ENCODE measurements at regions not wholly inside any gene's neighbourhood (a gene's known extent, or its start where the extent isn't known, plus 50 kb on each side); places are given as distances from the start of the nearest gene placed in this dataset.

GRCh38 chr3:193790086-193790990, 197.3 kb downstream of the OPA1 start:
- Histone ChIP-seq H3K4me3 (replicated peaks in 1 of 2; ENCODE audit: low read depth in 1 of 2, low read length in 2 of 2) (no peak overlapping the region), H3K36me3 (ENCODE audit: control insufficient read depth in 1 of 2, insufficient read depth in 2 of 2, low read length in 2 of 2) (no peaks in the 10 kb centered on the region), H3K27me3 (ENCODE audit: insufficient read depth, low read length) (peaks cover 18% of the 10 kb centered on the region; the same call in 1 of the 2 replicates), H3K4me1 (ENCODE audit: control insufficient read depth in 1 of 2, insufficient read depth in 2 of 2, low read length in 2 of 2) (peaks cover 3 to 31% of the 10 kb centered on the region in 2 experiments; a peak in 3 of 4 replicates), H4K20me1 (ENCODE audit: insufficient read depth) (no peaks in the 10 kb centered on the region), H3K4me2 (ENCODE audit: low read length) (no peak overlapping the region), H2AFZ (ENCODE audit: low read depth, low read length, poor library complexity, severe bottlenecking) (no peak overlapping the region), H3K79me2 (ENCODE audit: insufficient read depth, low read length) (no peaks in the 10 kb centered on the region), H3K27ac (ENCODE audit: low read depth, low read length) (no peak overlapping the region), H3K9ac (ENCODE audit: low read length) (no peak overlapping the region), H3K9me3 (ENCODE audit: control insufficient read depth in 1 of 2, insufficient read depth in 1 of 2, low read depth in 1 of 2, low read length in 2 of 2) (no peaks in the 10 kb centered on the region), H3K9me2 (ENCODE audit: insufficient read depth) (no peaks in the 10 kb centered on the region)
- intact Hi-C loops (cut with micrococcal nuclease) = loop anchor here (5.0 kb wide), 1 partner anchor 82 kb away; no protein-coding TSS in a partner anchor
- TF ChIP-seq ELF1 (IDR thresholded peaks at IDR 0.05; ENCODE audit: borderline replicate concordance, low read depth) (no peak), CBX3 (IDR thresholded peaks at IDR 0.05; ENCODE audit: low read depth) (no peak), CEBPB (IDR thresholded peaks at IDR 0.05; ENCODE audit: low read depth) (no peak)
- TF ChIP-seq, protein P1, sequence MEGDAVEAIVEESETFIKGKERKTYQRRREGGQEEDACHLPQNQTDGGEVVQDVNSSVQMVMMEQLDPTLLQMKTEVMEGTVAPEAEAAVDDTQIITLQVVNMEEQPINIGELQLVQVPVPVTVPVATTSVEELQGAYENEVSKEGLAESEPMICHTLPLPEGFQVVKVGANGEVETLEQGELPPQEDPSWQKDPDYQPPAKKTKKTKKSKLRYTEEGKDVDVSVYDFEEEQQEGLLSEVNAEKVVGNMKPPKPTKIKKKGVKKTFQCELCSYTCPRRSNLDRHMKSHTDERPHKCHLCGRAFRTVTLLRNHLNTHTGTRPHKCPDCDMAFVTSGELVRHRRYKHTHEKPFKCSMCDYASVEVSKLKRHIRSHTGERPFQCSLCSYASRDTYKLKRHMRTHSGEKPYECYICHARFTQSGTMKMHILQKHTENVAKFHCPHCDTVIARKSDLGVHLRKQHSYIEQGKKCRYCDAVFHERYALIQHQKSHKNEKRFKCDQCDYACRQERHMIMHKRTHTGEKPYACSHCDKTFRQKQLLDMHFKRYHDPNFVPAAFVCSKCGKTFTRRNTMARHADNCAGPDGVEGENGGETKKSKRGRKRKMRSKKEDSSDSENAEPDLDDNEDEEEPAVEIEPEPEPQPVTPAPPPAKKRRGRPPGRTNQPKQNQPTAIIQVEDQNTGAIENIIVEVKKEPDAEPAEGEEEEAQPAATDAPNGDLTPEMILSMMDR (IDR thresholded peaks at IDR 0.05 in 2 of 3, conservative IDR thresholded peaks at IDR 0.05 in 1 of 3; ENCODE audit: borderline replicate concordance in 1 of 3, insufficient read depth in 1 of 3, low read depth in 2 of 3, low read length in 2 of 3) = no peak
- ATAC-seq (no peak), DNase-seq (ENCODE audit: low read depth, low spot score) (no peak)
- ChIA-PET POLR2A (no interaction called here), RAD21 (ENCODE audit: low non-redundant PET in 1 of 2, low total read pairs in 2 of 2, uncharacterized antibody in 2 of 2, unreplicated experiment in 2 of 2) (no interaction called here), CTCF (interaction anchor here (1.4 kb wide), 1 partner anchor 345 kb away, joined by 3 read pairs; the partner anchor contains the start of gene HES1)
- no TSS peak for BruUV-seq (replicated peaks)
